Transverse colon (tissue), 4 donors: ENCODE measurements at regions not wholly inside any gene's neighbourhood (a gene's known extent, or its start where the extent isn't known, plus 50 kb on each side); places are given as distances from the start of the nearest gene placed in this dataset.
A peak's percentile ranks its signal among the peaks of the same experiment; 100 is the strongest.

ENCODE experiments used
- DNase-seq: peaks from one replicate; pipeline ENCODE4 v3.0.0-alpha.2; 2019
- H3K27ac ChIP-seq, 4 donors: fragments of 200-600 bp; sonication (generic); 2 replicates each; pipeline ENCODE4 v1.5.1; 2016 to 2018; ENCODE audit warnings: inconsistent platforms in 4 of 4
- H3K27me3 ChIP-seq: fragments of 200-600 bp; sonication (generic); 2 replicates; pipeline ENCODE4 v1.5.1; 2017; ENCODE audit warnings: inconsistent platforms
- H3K36me3 ChIP-seq, 4 donors: fragments of 200-600 bp; sonication (generic); 2 replicates each; pipeline ENCODE4 v1.5.1; 2017 to 2019; ENCODE audit warnings: inconsistent platforms in 4 of 4
- H3K4me1 ChIP-seq, 4 donors: fragments of 200-600 bp; sonication (generic); 2 replicates each; pipeline ENCODE4 v1.5.1; 2017 to 2020; ENCODE audit warnings: inconsistent platforms in 4 of 4
- H3K4me3 ChIP-seq, 4 donors: fragments of 200-600 bp; sonication (generic); 1 replicate in 1 of 4; 2 replicates in 3 of 4; pipeline versions ENCODE4 v1.5.1 to v1.6.1; 2017 to 2019; ENCODE audit warnings: inconsistent platforms in 4 of 4
- H3K9me3 ChIP-seq, 2 donors: fragments of 200-600 bp; sonication (generic); 2 replicates each; pipeline ENCODE4 v1.5.1; 2017 to 2019; ENCODE audit warnings: inconsistent platforms in 2 of 2
- CTCF ChIP-seq, 5 experiments: fragments of 200-600 bp in 3 of 5; fragments of 450-650 bp in 2 of 5; sonication (generic) in 3 of 5; IDR thresholded peaks; 1 replicate in 2 of 5; 2 replicates in 3 of 5; pipeline ENCODE4 v1.5.1; 2016 to 2017; ENCODE audit warnings: antibody characterized with exemption in 5 of 5, inconsistent platforms in 3 of 5, mild to moderate bottlenecking in 2 of 5, moderate library complexity in 1 of 5
- EP300 ChIP-seq: sonication (generic); formaldehyde crosslinking; IDR thresholded peaks from one replicate; pipeline ENCODE4 v1.6.1; 2017; ENCODE audit warnings: antibody characterized with exemption, low read depth
- POLR2A ChIP-seq: fragments of 450-650 bp; IDR thresholded peaks from one replicate; pipeline ENCODE4 v1.6.1; 2016; ENCODE audit warnings: antibody characterized with exemption, mild to moderate bottlenecking, moderate library complexity
- POLR2AphosphoS5 ChIP-seq, 3 donors: sonication (generic); formaldehyde crosslinking; IDR thresholded peaks; one replicate each; pipeline ENCODE4 v1.6.1; 2016; ENCODE audit warnings: antibody characterized with exemption in 3 of 3
- WGBS, 2 donors: methylation state at CpG; one replicate each; pipeline ENCODE4 v1.1.5; 2018; ENCODE audit warnings: low coverage in 1 of 2; 5-methylcytosine and 5-hydroxymethylcytosine counted together
- in situ Hi-C, 4 donors: fragments of 200-750 bp; cut with MboI; loops; one replicate each; pipeline versions ENCODE4 v1.15.0 to v1.15.1; 2017; ENCODE audit warnings: low sequenced_read_pairs in 3 of 4, low pct_ligation_motif_present in 1 of 4, low pct_unique_long_range_greater_than_20kb in 1 of 4
- intact Hi-C: fragments of 100-400 bp; cut with DNase I; formaldehyde crosslinking; loops from one replicate; pipeline ENCODE4 v1.15.1; 2023; ENCODE audit warnings: low total_unique reads

- DNase-seq, result no peak
- Histone ChIP-seq H3K9me3 (no peaks in the 10 kb centered on the region), H3K4me3 (no peak overlapping the region), H3K27me3 (no peaks in the 10 kb centered on the region), H3K27ac (no peak overlapping the region), H3K36me3 (no peaks in the 10 kb centered on the region), H3K4me1 (no peaks in the 10 kb centered on the region)
- TF ChIP-seq EP300, result no peak
- no peak for TF ChIP-seq CTCF (IDR thresholded peaks at IDR 0.05)
- no peak for TF ChIP-seq POLR2A
- in situ Hi-C loops, result no loop called here
- intact Hi-C loops, result no loop called here
Observed at GRCh38 chr12:42792265-42792664, 202.7 kb upstream of the PRICKLE1 start.

GRCh38 chr12:42791399-42791798 is 201.9 kb upstream of the PRICKLE1 start:
- in situ Hi-C loops (no loop called here), intact Hi-C loops (no loop called here)
- WGBS, 2 donors, result 66 to 82% methylated on average over 3 of the region's 3 CpGs
- Histone ChIP-seq H3K4me1 (no peaks in the 10 kb centered on the region), H3K9me3 (no peaks in the 10 kb centered on the region), H3K36me3 (no peaks in the 10 kb centered on the region), H3K4me3 (no peak overlapping the region), H3K27ac (no peak overlapping the region), H3K27me3 (no peaks in the 10 kb centered on the region)
- no peak for DNase-seq
- no peak for TF ChIP-seq POLR2A
- no peak for TF ChIP-seq CTCF (IDR thresholded peaks at IDR 0.05)
- TF ChIP-seq EP300, result no peak
- TF ChIP-seq POLR2AphosphoS5 (IDR thresholded peaks at IDR 0.05), result no peak

- H3K9me3 ChIP-seq, result no peaks in the 10 kb centered on the region
- TF ChIP-seq EP300 (no peak), POLR2A (no peak), POLR2AphosphoS5 (IDR thresholded peaks at IDR 0.05) (no peak), CTCF (IDR thresholded peaks at IDR 0.05) (no peak)
- no peak overlapping the region for H3K4me3 ChIP-seq
- no peak overlapping the region for H3K27ac ChIP-seq
- no peaks in the 10 kb centered on the region for H3K4me1 ChIP-seq
- no peaks in the 10 kb centered on the region for H3K27me3 ChIP-seq
- DNase-seq, result peak; percentile 9
- intact Hi-C loops (no loop called here), in situ Hi-C loops (no loop called here)
- no peaks in the 10 kb centered on the region for H3K36me3 ChIP-seq
Observed at GRCh38 chr12:42790761-42791151, 201.2 kb upstream of the PRICKLE1 start.

- TF ChIP-seq EP300 (no peak), POLR2AphosphoS5 (IDR thresholded peaks at IDR 0.05) (no peak), POLR2A (no peak), CTCF (IDR thresholded peaks at IDR 0.05) (no peak)
- Histone ChIP-seq H3K4me3 (no peak overlapping the region), H3K36me3 (no peaks in the 10 kb centered on the region), H3K9me3 (no peaks in the 10 kb centered on the region), H3K27me3 (no peaks in the 10 kb centered on the region), H3K27ac (no peak overlapping the region), H3K4me1 (no peaks in the 10 kb centered on the region)
- in situ Hi-C loops, result no loop called here
- WGBS, 2 donors, result 78 to 84% methylated on average over 14 to 15 of the region's 15 CpGs
- intact Hi-C loops, result no loop called here
- no peak for DNase-seq
Observed at GRCh38 chr12:42789808-42790760, 200.5 kb upstream of the PRICKLE1 start.
